NCI-H2171 (cell line): ENCODE measurements at regions not wholly inside any gene's neighbourhood (a gene's known extent, or its start where the extent isn't known, plus 50 kb on each side); places are given as distances from the start of the nearest gene placed in this dataset.
"Not testable (repeated sequence)": the region's sequence is repeated elsewhere in the genome, so short reads cannot be mapped to it uniquely, and the experiment has no call there.

Experiments used
- DNase-seq: peaks from one replicate; lab custom pipeline; 2025; lab: John Stamatoyannopoulos, UW

DNA sequence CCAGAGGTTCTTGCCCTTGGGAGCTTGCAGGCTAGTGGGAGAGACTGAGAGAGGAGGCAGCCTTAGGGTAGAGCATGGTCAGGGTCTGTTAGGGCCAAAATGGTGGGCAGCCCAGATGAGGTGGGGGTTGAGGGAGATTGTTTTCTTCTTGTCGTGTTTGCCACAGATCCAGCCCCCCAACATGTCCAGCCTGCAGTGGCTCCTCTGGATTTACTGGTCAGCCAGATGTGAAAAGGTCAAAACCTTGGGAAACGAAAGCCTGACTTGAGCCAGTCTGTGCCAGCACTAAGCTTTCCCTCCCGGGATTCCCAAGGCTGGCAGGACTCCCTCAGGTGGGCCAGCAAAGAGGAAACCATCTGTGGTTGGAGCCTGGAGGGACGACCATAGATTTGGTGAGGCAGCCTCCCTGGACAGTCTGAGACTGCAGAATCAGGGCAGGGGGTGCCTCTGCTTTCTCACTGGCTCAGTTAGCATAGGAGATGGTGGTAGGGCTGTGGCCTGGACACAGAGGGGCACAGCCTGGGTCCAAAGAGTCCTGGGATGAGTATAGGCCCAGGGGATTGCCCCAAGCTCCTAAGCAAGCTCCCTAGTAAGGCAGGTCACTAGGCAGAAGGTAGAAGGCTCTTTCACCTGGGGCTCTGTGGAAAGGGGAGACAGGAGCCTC, 51.2 kb upstream of the PRR23C start:
- no peak for DNase-seq

DNA sequence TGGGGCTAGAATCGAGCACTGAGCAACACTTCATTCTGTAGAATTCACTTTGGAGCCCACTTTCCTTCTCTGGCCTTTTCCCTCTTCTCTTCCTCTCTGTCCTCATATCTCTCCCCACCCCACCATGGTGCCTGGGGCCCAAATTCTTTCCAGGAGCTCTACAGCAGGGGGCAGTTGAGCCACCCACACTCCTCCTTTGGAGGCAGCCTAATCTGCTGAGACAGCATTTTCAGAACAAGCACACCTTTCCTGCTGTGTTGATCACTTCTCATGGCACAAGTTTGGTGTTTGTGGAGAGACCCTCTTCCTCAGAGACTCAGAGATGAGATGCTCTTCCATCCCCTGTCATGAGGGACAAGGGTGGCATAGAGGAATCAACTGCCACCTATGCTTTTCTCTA, 52.0 kb upstream of the PRR23C start:
- no peak for DNase-seq

DNA sequence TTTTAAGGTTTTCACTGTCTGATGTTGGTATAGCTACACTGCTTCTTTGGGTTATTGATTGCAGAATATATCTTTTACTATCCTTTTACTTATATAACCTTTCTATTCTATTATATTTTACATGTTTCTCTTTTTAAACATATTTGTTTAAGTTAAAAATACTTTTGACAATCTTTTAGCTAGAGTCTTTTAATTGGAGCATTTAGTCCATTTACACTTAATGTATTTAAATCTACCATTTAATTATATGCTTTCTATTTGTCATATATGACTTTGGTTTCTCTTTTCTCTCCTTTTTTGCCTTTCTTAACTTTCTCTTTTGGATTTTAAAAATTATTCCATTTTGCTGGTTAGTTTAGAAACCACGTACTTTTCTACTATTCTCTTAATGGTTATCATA, 53.7 kb upstream of the PRR23C start:
- DNase-seq, result no peak

DNA sequence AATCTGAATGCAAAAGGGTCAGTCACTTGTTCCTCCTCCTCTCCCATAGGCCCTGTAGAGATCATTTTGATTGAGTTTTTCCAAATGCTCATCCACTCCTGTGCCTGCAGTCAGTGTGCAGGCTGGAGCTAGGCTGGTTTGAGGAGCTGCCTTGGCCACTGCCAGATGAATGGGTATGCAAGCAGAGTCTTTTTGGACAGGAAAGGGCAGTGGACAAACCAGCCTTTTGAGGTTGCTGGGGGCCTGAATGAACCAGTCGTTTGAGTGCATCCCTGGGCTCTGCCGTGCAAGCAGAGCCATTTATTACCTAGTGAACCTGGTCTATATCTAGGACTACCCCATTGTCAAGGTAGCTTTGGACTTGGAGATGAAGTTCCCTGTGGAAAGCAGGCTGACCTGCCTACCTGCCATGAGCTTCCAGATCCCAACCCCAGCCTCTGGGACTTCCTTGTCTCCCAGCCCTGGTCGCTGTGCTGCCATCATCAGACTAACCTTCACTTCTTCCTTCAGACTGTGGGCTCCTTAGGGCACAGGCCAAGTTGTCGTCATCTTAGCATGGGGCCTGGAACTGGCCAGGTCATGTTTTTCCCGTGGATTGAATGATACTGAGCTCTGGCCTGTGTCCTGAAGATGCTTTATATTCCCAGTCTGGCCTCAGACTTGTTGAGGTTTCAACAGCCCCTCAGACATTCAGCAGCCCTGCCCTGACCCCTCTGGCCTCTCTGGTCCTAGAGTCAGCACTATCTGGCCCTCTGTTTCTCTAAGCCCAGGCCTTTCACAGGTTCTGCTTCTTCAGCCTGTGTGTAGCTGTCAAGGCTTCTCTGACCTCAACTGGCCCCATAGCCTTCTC, 55.5 kb upstream of the PRR23C start:
- DNase-seq, result no peak

DNA sequence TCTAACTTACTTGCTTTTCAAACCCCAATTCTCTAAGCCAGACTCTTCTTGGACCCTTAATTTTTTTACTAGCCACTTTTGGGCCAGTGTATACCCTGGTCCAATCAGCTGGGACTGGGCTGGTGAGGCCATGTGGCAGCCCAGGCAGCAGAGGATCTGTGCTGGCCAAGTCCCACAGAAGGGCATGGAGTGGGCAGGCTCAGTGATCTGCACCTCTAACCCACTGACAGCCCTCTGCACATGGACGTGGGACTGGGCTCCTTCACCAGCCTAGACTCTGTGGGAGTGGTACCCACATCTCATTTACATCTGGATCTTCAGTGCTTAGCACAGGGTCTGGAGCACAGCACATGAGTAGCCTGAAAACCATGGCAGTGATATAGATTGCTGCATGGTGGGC, 56.1 kb upstream of the PRR23C start:
- DNase-seq, result no peak

DNA sequence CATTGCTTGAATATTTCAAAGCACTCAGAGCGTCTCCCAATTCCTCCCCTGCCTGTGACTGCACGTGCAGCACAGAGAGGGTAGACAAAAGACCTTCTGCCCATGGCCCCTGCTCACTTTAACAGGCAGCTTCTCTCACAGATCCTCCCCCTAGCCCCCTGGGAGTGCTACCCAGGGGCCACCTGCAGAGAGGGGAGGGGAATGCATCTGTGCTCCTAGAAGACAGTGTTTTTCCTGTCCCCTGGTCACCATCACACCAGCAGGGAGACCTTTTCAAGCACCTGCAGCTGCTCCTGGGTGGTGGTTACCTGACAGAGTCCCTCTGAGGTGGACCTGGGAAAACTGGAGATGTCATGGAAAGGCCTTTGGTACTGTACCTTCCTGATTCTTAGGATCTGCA, 56.7 kb upstream of the PRR23C start:
- no peak for DNase-seq

DNA sequence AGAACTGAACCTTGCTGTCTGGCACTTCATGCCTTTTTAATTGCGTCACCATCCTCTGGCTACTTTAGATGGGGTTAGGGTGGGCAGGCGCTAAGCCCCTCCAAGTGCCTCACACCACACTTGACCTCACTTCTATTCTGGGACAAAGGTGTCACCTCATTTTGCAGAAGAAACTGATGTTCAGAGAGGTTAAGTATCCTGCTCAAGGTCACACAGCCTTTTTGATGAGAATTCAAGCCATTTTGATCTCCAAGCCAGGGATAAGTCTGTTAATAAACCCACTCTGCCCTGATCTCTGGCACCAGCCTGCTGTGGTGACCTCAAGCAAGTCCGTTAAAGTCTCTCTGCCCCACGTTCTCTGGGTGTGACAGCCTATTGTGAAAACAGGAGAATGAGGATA, 58.8 kb upstream of the PRR23C start:
- no peak for DNase-seq

DNA sequence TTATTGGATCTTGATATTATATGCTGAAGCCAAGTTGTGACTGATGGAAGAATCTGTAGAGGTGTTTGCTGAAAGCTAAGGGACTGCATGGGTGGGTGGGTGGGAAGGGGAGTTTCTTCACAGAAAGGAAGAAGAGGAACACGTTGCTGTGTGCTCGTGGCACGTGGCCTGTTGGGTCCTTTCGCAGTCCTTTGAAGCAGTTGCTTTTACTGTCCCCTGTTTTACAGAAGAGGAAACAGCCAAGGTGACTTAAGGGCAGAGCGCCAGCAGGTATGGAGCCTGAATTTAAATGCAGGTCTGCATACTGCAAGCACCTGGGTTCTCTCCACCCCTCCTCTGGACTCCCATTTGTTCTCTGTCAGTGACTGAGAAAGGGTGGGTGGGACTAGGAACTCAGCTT, 59.4 kb upstream of the PRR23C start:
- DNase-seq, result no peak

DNA sequence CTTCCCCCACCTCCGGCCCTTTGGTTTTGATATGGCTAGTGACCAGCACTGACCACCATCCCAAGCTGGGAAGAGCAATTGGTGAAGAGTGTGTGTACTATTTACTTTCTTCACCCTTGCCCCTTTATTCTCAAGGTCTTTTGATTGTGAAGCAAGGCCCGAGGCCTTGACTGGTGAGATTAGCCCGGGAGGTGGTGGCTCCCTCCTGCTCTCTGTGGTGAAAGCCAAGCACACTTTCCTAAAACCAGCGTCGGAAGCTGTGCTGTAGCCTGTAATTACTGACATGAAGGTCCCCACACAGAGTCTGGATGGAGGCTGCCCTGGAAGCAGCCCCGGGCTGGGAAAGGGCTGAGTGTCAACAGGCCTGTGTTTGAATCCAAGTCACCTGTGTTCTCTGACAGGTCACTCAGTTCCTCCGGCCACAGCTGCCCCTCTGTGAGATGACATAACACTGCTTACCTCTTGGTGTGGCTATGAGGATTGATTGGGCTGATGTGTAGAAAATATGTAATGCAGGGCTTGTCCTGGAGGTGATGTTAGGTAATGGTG, 60.5 kb upstream of the PRR23C start:
- DNase-seq, result no peak

DNA sequence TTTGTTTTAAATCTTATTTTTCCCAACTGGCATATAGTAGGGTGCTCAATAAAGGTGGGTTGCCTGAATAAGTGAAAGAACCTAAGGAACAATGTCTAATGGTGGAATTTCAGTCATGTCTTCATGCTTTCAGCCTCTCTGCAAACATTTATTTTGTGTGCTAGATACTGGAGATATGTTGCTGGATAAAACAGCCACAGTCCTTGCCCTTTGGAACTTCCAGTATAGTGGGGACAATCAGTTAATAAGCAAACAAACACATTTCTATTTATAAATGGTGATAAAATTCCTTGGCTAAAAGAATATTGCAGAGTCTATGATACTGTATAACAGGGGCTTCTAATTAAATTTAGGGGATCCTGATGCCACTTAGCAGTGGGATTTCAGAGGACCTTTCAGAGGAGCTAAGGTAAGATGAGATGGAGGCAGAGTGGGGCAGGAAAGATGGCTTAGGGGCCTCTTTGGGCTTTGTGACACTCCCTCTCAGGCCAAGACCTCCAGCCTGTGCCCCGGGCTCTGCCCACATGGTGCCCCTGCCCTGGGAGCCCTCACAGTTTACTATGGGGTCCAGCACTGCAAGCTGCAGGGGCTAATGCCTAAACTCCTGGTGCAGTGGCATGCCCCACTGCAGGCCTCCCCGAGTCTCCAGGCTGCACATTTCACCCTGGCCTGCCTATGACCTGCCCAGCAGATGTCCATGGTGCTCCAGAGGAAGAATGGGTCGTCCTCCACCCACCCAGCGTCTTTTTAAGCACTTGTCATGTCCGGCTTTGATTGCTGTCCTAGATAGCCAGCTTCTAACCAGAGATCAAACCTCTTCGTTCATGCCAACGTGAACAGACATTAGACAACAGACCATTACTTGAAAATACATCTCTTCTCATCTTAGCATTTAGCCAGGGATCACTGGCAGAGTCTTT, 61.6 kb upstream of the PRR23C start:
- no peak for DNase-seq

DNA sequence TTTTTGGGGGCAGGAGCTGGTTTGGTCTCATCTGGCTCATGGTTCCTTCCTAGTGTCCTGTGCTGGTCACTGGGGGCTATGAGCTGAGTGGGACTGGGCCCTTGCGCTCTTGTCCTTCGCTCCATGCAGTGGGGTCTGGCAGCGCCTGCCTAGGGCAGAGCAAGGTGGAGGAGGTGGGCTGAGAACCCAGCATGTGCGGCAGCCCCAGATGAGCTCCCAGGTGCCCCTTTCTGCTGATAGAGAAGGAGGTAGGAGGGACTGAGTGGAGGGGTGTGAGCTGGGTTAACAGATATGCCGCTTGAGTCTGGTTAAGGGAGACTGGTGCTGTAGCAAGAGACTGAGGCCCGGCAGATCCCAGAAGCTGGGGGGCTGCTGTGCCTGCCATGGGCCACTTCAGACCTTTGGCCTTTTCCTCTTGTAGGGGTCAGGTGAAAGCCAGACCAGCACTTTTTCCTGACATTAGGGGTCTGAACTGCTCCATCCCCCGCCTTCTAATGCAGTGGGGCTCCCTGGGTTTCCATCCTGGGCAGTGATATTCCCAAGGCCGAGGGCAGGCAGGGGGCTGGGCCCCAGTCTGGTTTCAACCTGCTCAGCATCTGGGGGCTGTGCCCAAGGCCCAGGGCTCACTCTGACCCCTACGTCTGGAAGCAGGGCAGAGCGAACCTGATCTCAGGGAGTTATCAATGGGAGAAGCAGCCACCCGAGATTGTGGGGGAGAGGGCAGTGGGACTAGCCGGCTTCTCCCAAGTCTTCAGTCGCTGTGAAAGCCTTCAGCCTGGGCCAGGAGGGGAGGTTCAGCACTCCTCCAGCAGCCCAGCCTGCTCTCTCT, 62.9 kb upstream of the PRR23C start:
- no peak for DNase-seq

DNA sequence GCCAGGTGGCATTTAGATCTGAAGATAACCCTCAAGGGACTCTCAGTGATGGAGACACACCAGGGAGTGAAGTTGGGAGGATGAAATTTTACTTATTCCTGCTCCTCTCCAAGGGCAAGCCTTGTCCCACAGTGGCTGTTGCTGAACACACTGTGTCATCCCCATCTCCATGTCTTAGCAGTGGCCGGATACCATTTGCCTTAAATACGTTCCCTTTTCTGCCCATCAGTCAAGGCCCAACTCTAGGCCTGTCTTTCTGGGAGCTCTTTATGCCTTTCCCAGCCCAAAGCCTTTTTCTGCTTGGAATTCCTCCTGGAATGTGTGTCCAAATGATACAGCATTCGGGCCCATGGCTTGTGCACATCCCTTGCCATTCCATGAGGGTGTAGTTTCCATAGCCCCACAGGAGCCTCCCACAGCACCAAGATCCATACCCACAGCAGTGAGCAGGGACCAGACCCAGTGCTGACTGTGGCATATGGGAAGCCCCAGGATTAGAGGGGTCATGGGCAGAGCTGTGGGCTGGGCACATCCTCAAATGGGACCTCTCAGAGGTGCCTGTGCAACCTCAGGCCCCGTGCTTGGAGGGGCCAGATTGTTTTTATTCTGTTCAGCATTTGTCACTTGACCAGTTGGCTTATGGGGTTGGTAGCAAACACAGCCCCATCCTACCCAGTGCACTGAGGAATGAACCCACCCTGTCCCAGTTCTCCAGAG, 63.7 kb upstream of the PRR23C start:
- DNase-seq, result no peak

DNA sequence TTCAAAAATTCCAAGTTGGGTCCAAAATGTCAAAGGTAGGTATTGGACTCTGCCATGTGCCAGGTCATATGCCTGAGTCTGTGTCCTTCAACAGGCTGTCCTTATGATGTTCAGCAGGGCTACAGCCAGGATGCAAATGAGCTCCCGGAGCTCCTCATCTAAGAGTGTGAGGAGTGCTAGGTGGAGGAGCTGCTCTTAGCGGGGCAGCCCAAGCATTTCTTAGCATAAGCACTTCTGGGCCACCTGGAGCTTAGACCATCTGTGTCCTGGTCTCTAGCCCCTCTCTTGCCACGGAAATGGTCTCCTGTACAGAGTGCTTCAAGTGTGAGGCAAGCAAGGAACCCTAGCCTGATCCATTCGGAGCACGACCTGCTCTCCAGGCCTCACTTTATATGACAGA, 64.6 kb upstream of the PRR23C start:
- DNase-seq, result no peak

DNA sequence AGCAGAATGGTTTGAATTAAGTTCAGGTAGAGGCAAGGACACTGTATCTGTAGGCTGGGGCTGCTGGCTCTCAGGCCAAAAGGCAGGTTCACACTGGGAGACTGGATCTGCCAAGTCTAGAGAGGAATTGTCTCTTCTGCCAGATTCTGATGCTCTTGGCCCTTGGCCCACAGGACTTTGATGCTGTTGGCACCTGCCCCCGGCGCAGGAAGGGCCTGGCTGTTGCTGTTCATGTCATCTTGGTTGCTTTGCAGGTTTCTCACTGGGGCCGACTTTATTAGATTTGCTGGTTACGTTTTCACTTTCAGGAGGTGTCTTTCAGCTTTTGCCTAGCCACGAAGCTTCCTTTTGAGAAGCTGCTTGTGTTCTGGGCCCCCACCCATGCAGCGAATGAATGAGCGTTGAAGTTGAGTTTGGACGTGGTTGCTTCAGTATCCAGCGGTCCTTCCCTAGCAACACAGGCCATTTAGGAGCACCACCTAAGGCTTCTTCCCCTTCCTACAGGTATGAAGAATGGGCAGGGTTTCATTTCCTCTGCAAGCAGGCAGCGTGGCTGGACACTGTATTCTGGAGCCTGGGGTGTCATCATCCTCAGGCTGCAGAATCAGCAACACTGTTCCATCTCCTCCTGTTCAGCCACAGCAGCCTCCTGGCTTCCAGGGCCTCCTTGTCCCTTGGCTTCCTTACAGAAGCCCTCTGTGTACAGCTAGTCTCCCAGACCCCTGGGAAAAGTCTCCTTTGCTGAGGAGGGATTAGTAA, 65.6 kb upstream of the PRR23C start:
- DNase-seq, result no peak

DNA sequence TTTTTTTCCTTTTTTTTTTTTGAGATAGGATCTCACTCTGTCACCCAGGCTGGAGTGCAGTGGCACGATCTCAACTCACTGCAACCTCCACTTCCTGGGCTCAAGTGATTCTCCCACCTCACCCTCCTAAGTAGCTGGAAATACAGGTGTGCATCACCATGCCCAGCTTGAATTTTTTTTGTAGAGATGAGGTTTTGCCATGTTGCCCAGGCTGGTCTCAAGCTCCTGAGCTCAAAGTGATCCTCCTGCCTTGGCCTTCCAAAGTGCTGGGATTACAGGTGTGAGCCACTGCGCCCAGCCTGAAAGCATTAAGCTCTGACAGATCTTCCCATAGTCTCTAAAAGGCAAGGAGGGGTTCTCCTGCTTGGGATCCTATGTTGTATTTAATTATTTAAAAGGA, 66.2 kb upstream of the PRR23C start:
- not testable (repeated sequence) for DNase-seq

DNA sequence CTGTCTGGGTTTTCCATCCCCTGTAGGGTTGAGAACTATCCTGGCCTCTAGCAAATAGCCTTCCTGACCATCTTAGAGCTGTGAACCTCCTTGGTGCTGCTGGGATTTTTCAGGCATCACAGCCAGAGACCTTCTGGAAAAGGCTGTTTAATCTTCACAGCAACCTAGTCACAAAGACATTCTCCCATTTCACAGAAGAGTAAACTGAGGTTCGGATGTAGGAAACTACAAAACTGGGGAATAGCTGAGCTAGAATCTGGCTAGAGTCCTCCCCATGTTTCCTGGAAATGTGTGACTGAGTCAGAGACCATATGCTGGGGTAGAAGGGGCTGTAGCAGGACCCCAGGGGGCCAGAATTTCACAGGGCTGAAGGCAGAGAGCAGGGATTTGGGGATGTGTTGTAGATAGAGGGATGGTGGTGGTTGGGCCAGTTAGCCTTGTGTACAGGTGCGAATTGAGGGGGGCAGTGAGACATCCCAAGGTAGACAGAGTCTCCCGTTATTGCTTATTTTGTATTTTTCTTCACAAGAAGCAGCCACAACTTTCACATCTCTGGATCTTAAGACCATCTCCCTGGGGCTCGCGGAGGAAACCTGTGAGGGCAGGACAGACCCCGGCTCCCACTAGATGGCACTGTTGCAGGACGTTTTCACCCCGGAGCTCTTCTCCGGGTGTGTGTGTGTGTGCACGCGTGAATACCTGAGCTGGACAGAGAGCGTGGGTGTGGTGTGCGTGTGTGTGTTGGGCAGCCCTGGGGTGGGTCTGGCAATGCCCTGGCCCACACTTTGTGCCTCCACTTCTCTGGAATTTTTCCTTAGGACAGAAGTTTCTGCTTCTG, 66.9 kb upstream of the PRR23C start:
- DNase-seq, result peak; percentile 38

DNA sequence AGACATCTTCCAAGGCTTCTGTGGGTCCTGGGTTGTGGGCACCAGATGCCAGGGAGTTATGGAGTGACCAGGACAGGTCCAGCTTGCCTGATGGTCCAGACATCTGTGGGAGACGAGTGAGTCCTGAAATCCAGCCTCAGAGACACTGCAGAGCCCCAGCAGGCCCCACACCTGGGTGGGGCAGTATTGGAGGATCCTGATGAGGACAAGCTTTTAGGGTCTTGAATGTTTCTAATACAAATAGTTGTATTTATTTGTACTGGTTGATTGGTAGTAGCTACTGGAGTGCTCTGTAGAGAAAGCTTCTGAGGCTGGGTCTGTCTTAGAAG, 67.5 kb upstream of the PRR23C start:
- no peak for DNase-seq

DNA sequence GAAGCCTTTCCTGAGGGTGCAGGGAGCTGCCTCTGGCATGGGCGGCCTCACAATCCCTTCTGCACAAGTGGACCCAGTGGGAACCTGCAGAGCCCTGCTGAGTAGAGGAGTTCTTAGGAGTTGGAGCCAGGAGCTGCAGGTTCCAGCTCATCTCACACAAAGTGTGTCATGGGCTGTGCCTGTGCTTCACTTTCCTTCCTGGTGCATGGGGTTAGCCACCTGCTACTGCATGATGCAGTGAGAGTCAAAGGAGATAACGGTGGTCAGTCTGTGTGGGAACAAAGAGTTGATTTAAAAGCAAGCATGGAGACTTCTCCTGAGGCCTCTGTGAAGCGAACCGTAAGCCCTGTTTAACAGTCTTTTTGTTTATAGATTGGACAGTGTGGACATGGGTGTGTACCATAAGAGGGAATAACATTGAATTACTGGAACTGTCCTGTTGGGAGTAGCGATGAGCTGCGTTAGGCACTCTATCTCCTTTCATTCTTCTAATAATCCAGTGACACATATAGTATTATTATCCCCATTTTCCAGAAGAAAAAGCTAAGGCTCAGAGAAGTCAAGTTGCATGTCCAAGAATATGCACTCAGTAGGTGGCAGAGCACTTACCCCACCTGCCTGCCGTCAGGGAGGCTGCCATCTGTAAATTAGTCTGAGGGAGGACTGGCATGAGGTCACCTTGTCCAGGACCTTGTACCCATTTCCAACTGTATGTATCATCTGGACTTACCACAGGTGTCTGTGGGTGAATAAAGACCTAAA, 68.7 kb upstream of the PRR23C start:
- no peak for DNase-seq

DNA sequence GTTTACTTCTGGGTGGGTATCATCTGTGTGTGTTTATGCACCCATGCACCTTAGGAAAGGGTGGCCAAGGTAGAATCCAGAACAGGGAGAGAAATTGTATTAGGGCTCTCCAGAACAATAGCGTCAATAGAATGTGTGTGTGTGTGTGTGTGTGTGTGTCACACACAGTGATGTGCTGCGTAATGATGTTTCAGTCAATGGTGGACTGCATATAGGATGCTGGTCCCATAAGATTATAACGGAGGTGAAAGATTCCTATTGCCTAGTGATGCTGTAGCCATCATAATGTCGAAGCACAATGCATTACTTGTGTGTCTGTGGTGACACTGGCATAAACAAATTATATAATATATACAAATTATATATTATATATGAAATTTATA, 69.3 kb upstream of the PRR23C start:
- no peak for DNase-seq
